SK-N-SH treated with all-trans-retinoic acid at 6 μM for 48 hours (cell line): ENCODE measurements at regions not wholly inside any gene's neighbourhood (a gene's known extent, or its start where the extent isn't known, plus 50 kb on each side); places are given as distances from the start of the nearest gene placed in this dataset.

Source experiments
- ATAC-seq: fragments of 200-7000 bp; cut with Tn5 transposase; 3 replicates; pipeline ENCODE4 v1.9.1; 2020; ENCODE audit warnings: mild to moderate bottlenecking, moderate library complexity
- BACH2 ChIP-seq: fragments of 250-450 bp; sonication (Bioruptor Pico); IDR thresholded peaks from 2 replicates; pipeline ENCODE4 v1.9.0; 2021; ENCODE audit warnings: mild to moderate bottlenecking, borderline replicate concordance
- CSDC2 ChIP-seq: fragments of 250-450 bp; sonication (Bioruptor Pico); IDR thresholded peaks from 2 replicates; pipeline ENCODE4 v1.5.0; 2020; ENCODE audit warnings: mild to moderate bottlenecking, moderate library complexity
- ESRRG ChIP-seq: fragments of 250-450 bp; sonication (Bioruptor Pico); IDR thresholded peaks from 2 replicates; pipeline ENCODE4 v1.6.1; 2021; ENCODE audit warnings: mild to moderate bottlenecking
- GLIS3 ChIP-seq: fragments of 250-450 bp; sonication (Bioruptor Pico); IDR thresholded peaks from 2 replicates; pipeline ENCODE4 v1.5.0; 2020; ENCODE audit warnings: mild to moderate bottlenecking, moderate library complexity
- RARB ChIP-seq: fragments of 250-450 bp; sonication (Bioruptor Pico); IDR thresholded peaks from 2 replicates; pipeline ENCODE4 v1.8.0; 2021; ENCODE audit warnings: mild to moderate bottlenecking, moderate library complexity
- SNAI2 ChIP-seq: fragments of 250-450 bp; sonication (Bioruptor Pico); IDR thresholded peaks from 2 replicates; pipeline ENCODE4 v1.5.0; 2020; ENCODE audit warnings: mild to moderate bottlenecking, moderate library complexity
- TCF4 ChIP-seq: fragments of 250-450 bp; sonication (Bioruptor Pico); IDR thresholded peaks from 2 replicates; pipeline ENCODE4 v1.8.0; 2021; ENCODE audit warnings: mild to moderate bottlenecking, moderate library complexity, borderline replicate concordance
- TOX ChIP-seq: fragments of 250-450 bp; sonication (Bioruptor Pico); IDR thresholded peaks from 2 replicates; pipeline ENCODE4 v1.8.0; 2021; ENCODE audit warnings: mild to moderate bottlenecking, moderate library complexity, borderline replicate concordance
- ZC3H10 ChIP-seq: fragments of 250-450 bp; sonication (Bioruptor Pico); IDR thresholded peaks from 2 replicates; pipeline ENCODE4 v1.5.1; 2021; ENCODE audit warnings: mild to moderate bottlenecking, moderate library complexity
- ZFP3 ChIP-seq: fragments of 250-450 bp; sonication (Bioruptor Pico); IDR thresholded peaks from 2 replicates; pipeline ENCODE4 v1.5.0; 2020; ENCODE audit warnings: mild to moderate bottlenecking, moderate library complexity
- ZNF70 ChIP-seq: fragments of 450-650 bp; formaldehyde crosslinking; IDR thresholded peaks from 2 replicates; pipeline ENCODE4 v1.5.0; 2020; ENCODE audit warnings: mild to moderate bottlenecking, moderate library complexity
- ZNF8 ChIP-seq: fragments of 450-650 bp; formaldehyde crosslinking; IDR thresholded peaks from 2 replicates; pipeline ENCODE4 v1.5.0; 2020; ENCODE audit warnings: mild to moderate bottlenecking, moderate library complexity
- TF ChIP-seq, protein P1 (sequence below): fragments of 250-450 bp; sonication (Bioruptor Pico); IDR thresholded peaks from 2 replicates; pipeline ENCODE4 v1.8.0; 2020; ENCODE audit warnings: mild to moderate bottlenecking, moderate library complexity, borderline replicate concordance
- TF ChIP-seq, protein P2 (sequence below): fragments of 250-450 bp; sonication (Bioruptor Pico); IDR thresholded peaks from 2 replicates; pipeline ENCODE4 v1.5.1; 2020; ENCODE audit warnings: low read depth, mild to moderate bottlenecking, moderate library complexity
- TF ChIP-seq, protein P3 (sequence below): fragments of 250-450 bp; sonication (Bioruptor Pico); IDR thresholded peaks from 2 replicates; pipeline ENCODE4 v1.8.0; 2021; ENCODE audit warnings: low read depth, mild to moderate bottlenecking, moderate library complexity, borderline replicate concordance
- TF ChIP-seq, protein P4 (sequence below): fragments of 250-450 bp; sonication (Bioruptor Pico); IDR thresholded peaks from 2 replicates; pipeline ENCODE4 v1.5.0; 2020; ENCODE audit warnings: mild to moderate bottlenecking, moderate library complexity

DNA sequence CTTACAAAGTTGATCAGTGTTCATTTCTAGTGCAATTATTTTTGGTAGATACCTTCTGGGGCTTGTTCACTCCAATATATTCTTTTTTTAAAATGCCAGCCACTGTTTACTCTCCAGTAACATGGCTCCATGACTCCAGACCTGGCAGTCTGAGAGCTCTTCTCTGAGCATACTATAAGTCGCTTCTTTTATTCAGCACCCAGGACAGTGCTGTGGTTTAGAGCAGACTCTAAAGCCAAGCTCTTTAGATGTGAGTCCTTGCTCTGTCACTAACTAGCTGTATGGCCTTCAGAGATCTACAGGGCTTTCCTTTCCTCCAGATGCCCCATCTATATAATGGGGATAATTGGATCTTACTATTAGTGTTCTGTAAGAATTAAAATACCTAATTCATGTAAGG, 200.2 kb upstream of the FAM241A start (continued):
- TF ChIP-seq TCF4 (CRISPR knock-in tag) (no peak), ZC3H10 (CRISPR knock-in tag) (no peak), ZFP3 (CRISPR knock-in tag) (no peak), ZNF70 (CRISPR knock-in tag) (no peak)
- TF ChIP-seq, protein P1, sequence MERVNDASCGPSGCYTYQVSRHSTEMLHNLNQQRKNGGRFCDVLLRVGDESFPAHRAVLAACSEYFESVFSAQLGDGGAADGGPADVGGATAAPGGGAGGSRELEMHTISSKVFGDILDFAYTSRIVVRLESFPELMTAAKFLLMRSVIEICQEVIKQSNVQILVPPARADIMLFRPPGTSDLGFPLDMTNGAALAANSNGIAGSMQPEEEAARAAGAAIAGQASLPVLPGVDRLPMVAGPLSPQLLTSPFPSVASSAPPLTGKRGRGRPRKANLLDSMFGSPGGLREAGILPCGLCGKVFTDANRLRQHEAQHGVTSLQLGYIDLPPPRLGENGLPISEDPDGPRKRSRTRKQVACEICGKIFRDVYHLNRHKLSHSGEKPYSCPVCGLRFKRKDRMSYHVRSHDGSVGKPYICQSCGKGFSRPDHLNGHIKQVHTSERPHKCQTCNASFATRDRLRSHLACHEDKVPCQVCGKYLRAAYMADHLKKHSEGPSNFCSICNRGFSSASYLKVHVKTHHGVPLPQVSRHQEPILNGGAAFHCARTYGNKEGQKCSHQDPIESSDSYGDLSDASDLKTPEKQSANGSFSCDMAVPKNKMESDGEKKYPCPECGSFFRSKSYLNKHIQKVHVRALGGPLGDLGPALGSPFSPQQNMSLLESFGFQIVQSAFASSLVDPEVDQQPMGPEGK, result no peak

DNA sequence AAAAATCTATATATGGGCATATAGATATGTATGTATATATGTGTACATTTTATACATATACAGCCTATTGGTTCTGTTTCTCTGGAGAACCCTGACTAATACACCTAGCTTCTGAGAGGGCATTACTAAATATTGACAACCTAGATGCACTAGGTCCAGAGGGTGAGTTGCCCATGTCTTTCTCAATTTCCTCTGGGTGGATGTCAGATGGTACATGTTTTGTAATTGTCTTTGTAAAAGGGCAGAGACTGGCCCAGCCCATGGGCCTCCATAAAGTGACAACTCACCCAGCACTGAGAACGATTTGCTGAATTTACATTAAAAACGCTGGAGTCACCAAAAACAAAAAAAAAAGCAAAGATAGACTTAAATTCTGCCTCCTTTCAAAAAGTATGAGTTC, 198.5 kb upstream of the FAM241A start:
- TF ChIP-seq ZFP3 (CRISPR knock-in tag) (no peak), ESRRG (no peak), SNAI2 (CRISPR knock-in tag) (no peak), CSDC2 (no peak), TOX (no peak), BACH2 (no peak), ZNF8 (CRISPR knock-in tag) (no peak), GLIS3 (no peak)
- TF ChIP-seq, protein P1, result no peak
- TF ChIP-seq, protein P2, sequence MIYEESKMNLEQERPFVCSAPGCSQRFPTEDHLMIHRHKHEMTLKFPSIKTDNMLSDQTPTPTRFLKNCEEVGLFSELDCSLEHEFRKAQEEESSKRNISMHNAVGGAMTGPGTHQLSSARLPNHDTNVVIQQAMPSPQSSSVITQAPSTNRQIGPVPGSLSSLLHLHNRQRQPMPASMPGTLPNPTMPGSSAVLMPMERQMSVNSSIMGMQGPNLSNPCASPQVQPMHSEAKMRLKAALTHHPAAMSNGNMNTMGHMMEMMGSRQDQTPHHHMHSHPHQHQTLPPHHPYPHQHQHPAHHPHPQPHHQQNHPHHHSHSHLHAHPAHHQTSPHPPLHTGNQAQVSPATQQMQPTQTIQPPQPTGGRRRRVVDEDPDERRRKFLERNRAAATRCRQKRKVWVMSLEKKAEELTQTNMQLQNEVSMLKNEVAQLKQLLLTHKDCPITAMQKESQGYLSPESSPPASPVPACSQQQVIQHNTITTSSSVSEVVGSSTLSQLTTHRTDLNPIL (CRISPR knock-in tag), result no peak
- TF ChIP-seq, protein P3, sequence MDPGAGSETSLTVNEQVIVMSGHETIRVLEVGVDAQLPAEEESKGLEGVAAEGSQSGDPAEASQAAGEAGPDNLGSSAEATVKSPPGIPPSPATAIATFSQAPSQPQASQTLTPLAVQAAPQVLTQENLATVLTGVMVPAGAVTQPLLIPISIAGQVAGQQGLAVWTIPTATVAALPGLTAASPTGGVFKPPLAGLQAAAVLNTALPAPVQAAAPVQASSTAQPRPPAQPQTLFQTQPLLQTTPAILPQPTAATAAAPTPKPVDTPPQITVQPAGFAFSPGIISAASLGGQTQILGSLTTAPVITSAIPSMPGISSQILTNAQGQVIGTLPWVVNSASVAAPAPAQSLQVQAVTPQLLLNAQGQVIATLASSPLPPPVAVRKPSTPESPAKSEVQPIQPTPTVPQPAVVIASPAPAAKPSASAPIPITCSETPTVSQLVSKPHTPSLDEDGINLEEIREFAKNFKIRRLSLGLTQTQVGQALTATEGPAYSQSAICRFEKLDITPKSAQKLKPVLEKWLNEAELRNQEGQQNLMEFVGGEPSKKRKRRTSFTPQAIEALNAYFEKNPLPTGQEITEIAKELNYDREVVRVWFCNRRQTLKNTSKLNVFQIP, result no peak
- TF ChIP-seq, protein P4, sequence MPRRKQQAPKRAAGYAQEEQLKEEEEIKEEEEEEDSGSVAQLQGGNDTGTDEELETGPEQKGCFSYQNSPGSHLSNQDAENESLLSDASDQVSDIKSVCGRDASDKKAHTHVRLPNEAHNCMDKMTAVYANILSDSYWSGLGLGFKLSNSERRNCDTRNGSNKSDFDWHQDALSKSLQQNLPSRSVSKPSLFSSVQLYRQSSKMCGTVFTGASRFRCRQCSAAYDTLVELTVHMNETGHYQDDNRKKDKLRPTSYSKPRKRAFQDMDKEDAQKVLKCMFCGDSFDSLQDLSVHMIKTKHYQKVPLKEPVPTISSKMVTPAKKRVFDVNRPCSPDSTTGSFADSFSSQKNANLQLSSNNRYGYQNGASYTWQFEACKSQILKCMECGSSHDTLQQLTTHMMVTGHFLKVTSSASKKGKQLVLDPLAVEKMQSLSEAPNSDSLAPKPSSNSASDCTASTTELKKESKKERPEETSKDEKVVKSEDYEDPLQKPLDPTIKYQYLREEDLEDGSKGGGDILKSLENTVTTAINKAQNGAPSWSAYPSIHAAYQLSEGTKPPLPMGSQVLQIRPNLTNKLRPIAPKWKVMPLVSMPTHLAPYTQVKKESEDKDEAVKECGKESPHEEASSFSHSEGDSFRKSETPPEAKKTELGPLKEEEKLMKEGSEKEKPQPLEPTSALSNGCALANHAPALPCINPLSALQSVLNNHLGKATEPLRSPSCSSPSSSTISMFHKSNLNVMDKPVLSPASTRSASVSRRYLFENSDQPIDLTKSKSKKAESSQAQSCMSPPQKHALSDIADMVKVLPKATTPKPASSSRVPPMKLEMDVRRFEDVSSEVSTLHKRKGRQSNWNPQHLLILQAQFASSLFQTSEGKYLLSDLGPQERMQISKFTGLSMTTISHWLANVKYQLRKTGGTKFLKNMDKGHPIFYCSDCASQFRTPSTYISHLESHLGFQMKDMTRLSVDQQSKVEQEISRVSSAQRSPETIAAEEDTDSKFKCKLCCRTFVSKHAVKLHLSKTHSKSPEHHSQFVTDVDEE, result no peak
- TF ChIP-seq, all 23 proteins: peak for 0
- ATAC-seq, result no peak

DNA sequence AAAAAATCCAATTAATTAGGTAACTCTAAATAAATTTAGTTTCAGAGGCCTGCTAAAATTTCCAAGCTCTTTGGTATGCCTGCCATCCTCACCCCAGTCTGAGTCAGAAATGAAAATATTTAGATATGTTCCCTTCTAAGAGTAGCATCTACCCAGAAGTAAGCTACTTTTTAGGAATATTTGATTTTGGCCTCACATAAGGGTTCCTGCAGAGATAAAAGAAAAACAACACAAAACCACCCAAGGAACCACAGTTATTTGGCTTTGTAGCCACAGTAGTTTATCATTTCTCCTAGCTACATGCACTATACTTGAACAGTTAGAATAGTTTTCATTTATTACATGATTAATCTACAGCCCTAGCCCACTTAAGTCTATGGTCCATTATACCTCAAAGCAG, 192.6 kb upstream of the FAM241A start:
- ATAC-seq, result no peak

More for the DNA sequence above, 192.6 kb upstream of the FAM241A start:
- TF ChIP-seq RARB (CRISPR knock-in tag) (no peak), ZFP3 (CRISPR knock-in tag) (no peak)
- TF ChIP-seq, protein P4, result no peak
- TF ChIP-seq, protein P1, result no peak
- TF ChIP-seq, all 23 proteins: peak for 0
